SK-N-SH (cell line): ENCODE measurements at regions not wholly inside any gene's neighbourhood (a gene's known extent, or its start where the extent isn't known, plus 50 kb on each side); places are given as distances from the start of the nearest gene placed in this dataset.

Experiments
- CTCF ChIP-seq: fragments of 200-600 bp; sonication (generic); IDR thresholded peaks from 2 replicates; pipeline ENCODE4 v1.6.1; 2017; ENCODE audit warnings: antibody characterized with exemption, mild to moderate bottlenecking, moderate library complexity
- ELF1 ChIP-seq: IDR thresholded peaks from 2 replicates; pipeline ENCODE4 v1.4.0; 2012
- EP300 ChIP-seq, 2 experiments: IDR thresholded peaks; 2 replicates each; pipeline versions ENCODE4 v1.4.0 to v1.6.1; 2012; ENCODE audit warnings: borderline replicate concordance in 1 of 2, low read depth in 1 of 2, low read length in 1 of 2
- EZH2phosphoT487 ChIP-seq: fragments of 200-600 bp; sonication (generic); IDR thresholded peaks from 2 replicates; pipeline ENCODE4 v1.6.1; 2017; ENCODE audit warnings: low read depth, mixed run types, mild to moderate bottlenecking, antibody characterized with exemption, moderate library complexity, borderline replicate concordance
- JUND ChIP-seq: IDR thresholded peaks from 2 replicates; pipeline ENCODE4 v1.4.0; 2012
- MAX ChIP-seq: IDR thresholded peaks from 2 replicates; pipeline ENCODE4 v1.4.0; 2012; ENCODE audit warnings: low read depth
- MEF2A ChIP-seq: IDR thresholded peaks from 2 replicates; pipeline ENCODE4 v1.4.0; 2012; ENCODE audit warnings: low read depth, borderline replicate concordance
- POLR2AphosphoS5 ChIP-seq: IDR thresholded peaks from 2 replicates; pipeline ENCODE4 v1.6.1; 2012; ENCODE audit warnings: low read depth, low read length
- RAD21 ChIP-seq: IDR thresholded peaks from 2 replicates; pipeline ENCODE4 v1.6.1; 2012; ENCODE audit warnings: mild to moderate bottlenecking, low read length
- REST ChIP-seq: IDR thresholded peaks from 2 replicates; pipeline ENCODE4 v1.6.1; 2012; ENCODE audit warnings: mild to moderate bottlenecking, low read depth, low read length, moderate library complexity
- SIN3A ChIP-seq: IDR thresholded peaks from 2 replicates; pipeline ENCODE4 v1.6.1; 2012; ENCODE audit warnings: low read depth, mild to moderate bottlenecking, low read length, moderate library complexity, borderline replicate concordance

- TF ChIP-seq CTCF (no peak), JUND (no peak), POLR2AphosphoS5 (no peak), EP300 (IDR thresholded peaks at IDR 0.05; ENCODE audit: borderline replicate concordance in 1 of 2, low read depth in 1 of 2, low read length in 1 of 2) (no peak), MAX (no peak), REST (no peak), EZH2phosphoT487 (no peak), SIN3A (no peak), MEF2A (no peak), RAD21 (no peak), ELF1 (no peak)
These were observed 200.2 kb downstream of the CENPW start for GRCh38 chr6:126540161-126540560.
